ENCODE measurements at regions not wholly inside any gene's neighbourhood (a gene's known extent, or its start where the extent isn't known, plus 50 kb on each side); places are given as distances from the start of the nearest gene placed in this dataset.

DNA sequence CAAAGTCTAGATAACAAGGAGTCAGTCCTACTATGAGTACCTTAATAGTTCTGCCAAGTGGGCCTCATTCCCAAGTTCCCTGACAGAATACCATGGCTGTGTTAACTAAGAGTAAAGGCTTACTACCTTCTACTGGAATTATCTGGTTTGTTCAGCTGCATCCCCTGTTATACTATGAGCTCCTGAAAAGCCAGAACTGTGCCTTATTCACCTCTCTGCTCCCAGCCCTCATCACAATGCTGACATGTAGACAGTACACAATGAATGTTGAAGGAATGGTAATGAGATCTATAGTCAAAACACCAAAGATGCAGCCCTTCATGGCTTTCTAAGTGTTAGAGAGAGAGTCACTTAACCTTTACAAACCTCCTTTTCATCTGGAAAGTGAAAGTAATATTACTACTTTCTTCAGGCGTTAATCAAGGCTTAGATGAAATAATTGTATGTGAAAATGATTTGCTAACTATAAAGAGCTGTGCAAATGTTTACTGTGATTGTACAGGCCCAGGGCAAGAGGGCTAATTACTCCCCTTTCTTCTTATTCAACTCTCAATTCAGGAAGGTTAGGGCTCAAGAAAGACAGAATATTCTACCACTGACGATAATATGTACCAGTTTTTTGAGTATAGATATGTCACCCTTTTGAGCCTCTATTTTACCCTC, 70.3 kb upstream of the MROH9 start:
- 5% methylated on average over 2 of the region's 2 CpGs for WGBS (ENCODE audit: insufficient coverage, low coverage, missing lambda C conversion rate)
- H3K9me1 ChIP-seq (ENCODE audit: control insufficient read depth, insufficient read depth, low read length): no peaks in the 10 kb centered on the region
- POLR2A ChIA-PET: no interaction called here
- H3K9ac ChIP-seq (ENCODE audit: insufficient read depth in 1 of 2, low read depth in 2 of 2, low read length in 2 of 2): no peak overlapping the region
- no peaks in the 10 kb centered on the region; the same call in 1 of the 2 replicates for H3K9me3 ChIP-seq (replicated peaks; ENCODE audit: control insufficient read depth, insufficient read depth, low read depth, low read length)
- DNase-seq (ENCODE audit: extremely low read depth in 1 of 4, low spot score in 3 of 4) (no peak), ATAC-seq (no peak), FAIRE-seq (no peak)
- H3K4me2 ChIP-seq (ENCODE audit: insufficient read depth, low read length): no peak overlapping the region
- CTCF ChIA-PET (ENCODE audit: low intra/inter-chr PET ratio): no interaction called here
- no peaks in the 10 kb centered on the region for H3K4me1 ChIP-seq (replicated peaks in 1 of 2; ENCODE audit: control insufficient read depth in 2 of 2, insufficient read depth in 2 of 2, low read length in 2 of 2)
- H3K27me3 ChIP-seq (ENCODE audit: control insufficient read depth in 2 of 2, insufficient read depth in 2 of 2, low read length in 2 of 2): no peaks in the 10 kb centered on the region
- H3K4me3 ChIP-seq: no peak overlapping the region
- TF ChIP-seq, protein P1, sequence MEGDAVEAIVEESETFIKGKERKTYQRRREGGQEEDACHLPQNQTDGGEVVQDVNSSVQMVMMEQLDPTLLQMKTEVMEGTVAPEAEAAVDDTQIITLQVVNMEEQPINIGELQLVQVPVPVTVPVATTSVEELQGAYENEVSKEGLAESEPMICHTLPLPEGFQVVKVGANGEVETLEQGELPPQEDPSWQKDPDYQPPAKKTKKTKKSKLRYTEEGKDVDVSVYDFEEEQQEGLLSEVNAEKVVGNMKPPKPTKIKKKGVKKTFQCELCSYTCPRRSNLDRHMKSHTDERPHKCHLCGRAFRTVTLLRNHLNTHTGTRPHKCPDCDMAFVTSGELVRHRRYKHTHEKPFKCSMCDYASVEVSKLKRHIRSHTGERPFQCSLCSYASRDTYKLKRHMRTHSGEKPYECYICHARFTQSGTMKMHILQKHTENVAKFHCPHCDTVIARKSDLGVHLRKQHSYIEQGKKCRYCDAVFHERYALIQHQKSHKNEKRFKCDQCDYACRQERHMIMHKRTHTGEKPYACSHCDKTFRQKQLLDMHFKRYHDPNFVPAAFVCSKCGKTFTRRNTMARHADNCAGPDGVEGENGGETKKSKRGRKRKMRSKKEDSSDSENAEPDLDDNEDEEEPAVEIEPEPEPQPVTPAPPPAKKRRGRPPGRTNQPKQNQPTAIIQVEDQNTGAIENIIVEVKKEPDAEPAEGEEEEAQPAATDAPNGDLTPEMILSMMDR (IDR thresholded peaks at IDR 0.05 in 2 of 3, conservative IDR thresholded peaks at IDR 0.05 in 1 of 3; ENCODE audit: insufficient read depth in 2 of 3, low read depth in 1 of 3, low read length in 3 of 3): no peak
- TF ChIP-seq SMAD2 (IDR thresholded peaks at IDR 0.05; ENCODE audit: low read depth, low read length) (no peak), HNRNPK (IDR thresholded peaks at IDR 0.05; ENCODE audit: low read depth, low read length, poor library complexity, severe bottlenecking) (no peak), ZNF274 (IDR thresholded peaks at IDR 0.05; ENCODE audit: borderline replicate concordance, low read depth, low read length) (no peak), HNRNPH1 (optimal IDR thresholded peaks at IDR 0.05; ENCODE audit: low read depth, low read length) (no peak), ILF3 (IDR thresholded peaks at IDR 0.05; ENCODE audit: borderline replicate concordance) (no peak)
- H3K36me3 ChIP-seq (ENCODE audit: control insufficient read depth, insufficient read depth, low read length): no peaks in the 10 kb centered on the region
- no TSS peak for BruUV-seq (replicated peaks)
- H4K20me1 ChIP-seq (replicated peaks; ENCODE audit: control insufficient read depth, insufficient read depth, low read length): no peaks in the 10 kb centered on the region
- in situ Hi-C loops (cut with MboI) (no loop called here), intact Hi-C loops (cut with micrococcal nuclease) (no loop called here)
- H3K79me2 ChIP-seq (ENCODE audit: control insufficient read depth, insufficient read depth, low read length): no peaks in the 10 kb centered on the region
- no peak overlapping the region for H3K27ac ChIP-seq (ENCODE audit: extremely low read depth, low read depth, low read length)
- H2AFZ ChIP-seq (ENCODE audit: low read depth, low read length): no peak overlapping the region
